ENCODE measurements at regions not wholly inside any gene's neighbourhood (a gene's known extent, or its start where the extent isn't known, plus 50 kb on each side); places are given as distances from the start of the nearest gene placed in this dataset.

DNA sequence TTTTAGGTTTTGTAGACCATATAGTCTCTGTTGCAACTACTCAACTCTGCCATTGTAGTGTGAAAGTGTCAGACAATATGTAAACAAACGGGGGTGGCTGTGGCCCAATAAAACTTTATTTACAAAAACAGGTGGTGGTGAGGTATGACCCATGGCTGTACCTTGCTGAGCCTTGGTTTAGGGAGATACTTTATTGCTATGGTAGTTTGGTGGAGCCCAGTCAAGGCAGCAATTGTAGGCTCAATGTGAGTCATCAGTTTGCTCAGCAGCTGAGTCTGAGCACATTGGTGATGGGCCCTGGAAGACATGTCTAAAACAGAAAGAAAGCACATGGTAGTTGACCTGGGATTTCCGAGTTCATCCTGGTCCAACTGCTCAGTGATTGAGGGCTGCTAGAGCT lies 242.5 kb downstream of the REEP3 start:
- no peaks in the 10 kb centered on the region for H3K9me3 ChIP-seq (ENCODE audit: control insufficient read depth in 2 of 2, low read length in 2 of 2)
- no peak overlapping the region for H3K27ac ChIP-seq (ENCODE audit: low read length)
- H3K4me1 ChIP-seq (ENCODE audit: control insufficient read depth, insufficient read depth, low read length), result peaks cover 13% of the 10 kb centered on the region
- no peak overlapping the region for H3K4me3 ChIP-seq (ENCODE audit: low read length in 2 of 2)
- no peak overlapping the region for H3K9ac ChIP-seq (ENCODE audit: low read length in 2 of 2)
- H3K27me3 ChIP-seq (ENCODE audit: control insufficient read depth in 1 of 2, insufficient read depth in 2 of 2, low read length in 2 of 2), result no peaks in the 10 kb centered on the region
- no peaks in the 10 kb centered on the region for H3K36me3 ChIP-seq (ENCODE audit: control insufficient read depth in 2 of 2, insufficient read depth in 2 of 2, low read length in 2 of 2)

DNA sequence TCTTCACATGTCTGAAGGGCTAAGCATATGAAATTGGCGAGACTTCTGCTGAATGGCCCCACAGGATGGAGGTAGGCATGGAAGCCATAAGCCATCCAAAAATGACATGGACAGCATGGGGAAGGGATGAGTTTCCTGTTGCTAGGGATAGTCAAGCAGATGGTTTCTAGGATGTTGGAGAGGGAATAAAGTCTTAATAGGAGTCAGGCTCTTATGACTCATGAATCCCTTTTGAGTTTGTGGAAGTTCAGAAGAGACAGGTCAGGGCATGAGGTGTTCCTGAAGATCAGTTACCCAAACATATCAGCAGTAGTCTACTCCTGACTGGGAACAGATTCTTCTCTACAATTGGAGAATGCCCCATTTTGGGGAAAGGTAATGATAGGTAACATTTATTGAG lies 243.9 kb downstream of the REEP3 start:
- no peak overlapping the region for H3K9ac ChIP-seq (ENCODE audit: low read length in 2 of 2)
- no peak overlapping the region for H3K27ac ChIP-seq (ENCODE audit: low read length)
- peaks cover 11% of the 10 kb centered on the region for H3K4me1 ChIP-seq (ENCODE audit: control insufficient read depth, insufficient read depth, low read length)
- no peak overlapping the region for H3K4me3 ChIP-seq (ENCODE audit: low read length in 2 of 2)
- no peaks in the 10 kb centered on the region for H3K9me3 ChIP-seq (ENCODE audit: control insufficient read depth in 2 of 2, low read length in 2 of 2)
- H3K27me3 ChIP-seq (ENCODE audit: control insufficient read depth in 1 of 2, insufficient read depth in 2 of 2, low read length in 2 of 2), result no peaks in the 10 kb centered on the region
- no peaks in the 10 kb centered on the region for H3K36me3 ChIP-seq (ENCODE audit: control insufficient read depth in 2 of 2, insufficient read depth in 2 of 2, low read length in 2 of 2)

DNA sequence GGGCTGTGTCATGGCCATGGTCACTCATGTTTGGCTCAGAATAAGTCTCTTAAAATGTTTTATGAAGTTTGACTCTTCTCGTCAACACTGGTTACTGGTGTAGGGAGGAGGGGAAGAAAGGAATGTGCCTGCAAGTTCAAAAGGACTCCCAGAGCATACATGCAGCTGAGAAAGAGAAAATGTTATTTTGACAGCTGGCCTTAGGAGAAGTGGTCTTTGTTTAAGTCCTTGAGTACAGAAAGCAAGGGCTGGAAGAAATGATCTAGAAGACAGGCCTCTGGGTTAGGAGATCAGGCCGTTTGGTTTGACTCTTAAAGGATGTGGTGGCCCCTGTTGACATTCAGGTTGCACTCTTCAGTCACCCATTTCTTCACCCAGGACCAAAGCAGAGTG lies 245.5 kb downstream of the REEP3 start:
- H3K36me3 ChIP-seq (ENCODE audit: control insufficient read depth in 2 of 2, insufficient read depth in 2 of 2, low read length in 2 of 2), result no peaks in the 10 kb centered on the region
- no peak overlapping the region for H3K9ac ChIP-seq (ENCODE audit: low read length in 2 of 2)
- no peak overlapping the region for H3K4me3 ChIP-seq (ENCODE audit: low read length in 2 of 2)
- no peak overlapping the region for H3K27ac ChIP-seq (ENCODE audit: low read length)
- no peaks in the 10 kb centered on the region for H3K9me3 ChIP-seq (ENCODE audit: control insufficient read depth in 2 of 2, low read length in 2 of 2)
- peaks cover 4% of the 10 kb centered on the region for H3K4me1 ChIP-seq (ENCODE audit: control insufficient read depth, insufficient read depth, low read length)
- H3K27me3 ChIP-seq (ENCODE audit: control insufficient read depth in 1 of 2, insufficient read depth in 2 of 2, low read length in 2 of 2), result no peaks in the 10 kb centered on the region

- Histone ChIP-seq H3K4me1 (ENCODE audit: control insufficient read depth, insufficient read depth, low read length) (peaks cover 4% of the 10 kb centered on the region), H3K27ac (ENCODE audit: low read length) (no peak overlapping the region), H3K36me3 (ENCODE audit: control insufficient read depth in 2 of 2, insufficient read depth in 2 of 2, low read length in 2 of 2) (no peaks in the 10 kb centered on the region), H3K9ac (ENCODE audit: low read length in 2 of 2) (no peak overlapping the region), H3K9me3 (ENCODE audit: control insufficient read depth in 2 of 2, low read length in 2 of 2) (no peaks in the 10 kb centered on the region), H3K4me3 (ENCODE audit: low read length in 2 of 2) (no peak overlapping the region), H3K27me3 (ENCODE audit: control insufficient read depth in 1 of 2, insufficient read depth in 2 of 2, low read length in 2 of 2) (no peaks in the 10 kb centered on the region)
Measured at GRCh38 chr10:63767138-63767801, 246.1 kb downstream of the REEP3 start.

DNA sequence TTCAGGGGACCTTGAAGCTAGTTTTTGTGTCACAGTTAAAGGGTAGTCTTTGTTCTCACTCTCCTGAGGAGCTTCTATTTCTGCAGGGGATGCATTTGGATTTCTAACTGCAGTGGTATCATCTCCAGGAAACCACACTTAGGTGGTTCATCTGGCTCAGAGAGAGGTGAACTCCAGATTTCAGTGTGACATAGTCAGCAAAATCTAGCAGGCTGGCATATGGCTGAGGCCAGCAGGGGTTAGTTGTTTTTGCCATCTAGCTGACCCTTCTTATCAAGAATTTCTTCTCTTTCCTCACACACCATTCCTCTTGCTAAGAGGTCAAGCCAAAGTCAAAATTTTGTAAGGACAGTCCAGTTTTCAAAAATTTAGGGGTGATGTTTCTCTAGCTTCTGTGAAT lies 248.2 kb downstream of the REEP3 start:
- no peaks in the 10 kb centered on the region for H3K36me3 ChIP-seq (ENCODE audit: control insufficient read depth in 2 of 2, insufficient read depth in 2 of 2, low read length in 2 of 2)
- H3K9me3 ChIP-seq (ENCODE audit: control insufficient read depth in 2 of 2, low read length in 2 of 2), result no peaks in the 10 kb centered on the region
- no peak overlapping the region for H3K9ac ChIP-seq (ENCODE audit: low read length in 2 of 2)
- H3K27me3 ChIP-seq (ENCODE audit: control insufficient read depth in 1 of 2, insufficient read depth in 2 of 2, low read length in 2 of 2), result no peaks in the 10 kb centered on the region
- H3K4me1 ChIP-seq (ENCODE audit: control insufficient read depth, insufficient read depth, low read length), result peaks cover 4% of the 10 kb centered on the region
- H3K27ac ChIP-seq (ENCODE audit: low read length), result no peak overlapping the region
- H3K4me3 ChIP-seq (ENCODE audit: low read length in 2 of 2), result no peak overlapping the region

DNA sequence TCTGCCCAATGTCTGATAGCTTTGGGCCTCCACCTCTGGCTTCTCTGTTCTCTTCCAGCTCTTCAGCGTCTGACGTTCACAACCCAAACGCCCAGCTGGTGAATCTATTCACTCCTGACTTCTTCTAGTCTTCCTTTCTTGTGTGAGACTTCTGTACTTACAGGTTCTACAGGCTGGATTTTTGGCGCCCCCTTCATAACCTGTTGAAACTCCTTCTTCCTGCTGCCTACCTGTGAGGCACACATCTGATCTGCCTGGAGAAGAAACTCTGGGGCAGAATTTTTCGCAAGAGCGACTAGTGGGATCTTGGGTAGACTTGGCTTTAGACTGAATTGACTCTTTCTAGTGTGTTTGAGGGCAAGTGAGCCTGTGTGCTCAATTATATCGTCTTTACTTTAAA lies 249.3 kb downstream of the REEP3 start:
- no peak overlapping the region for H3K9ac ChIP-seq (ENCODE audit: low read length in 2 of 2)
- H3K36me3 ChIP-seq (ENCODE audit: control insufficient read depth in 2 of 2, insufficient read depth in 2 of 2, low read length in 2 of 2), result no peaks in the 10 kb centered on the region

GRCh38 chr10:63772491-63772890 lies 251.3 kb downstream of the REEP3 start:
- no peaks in the 10 kb centered on the region for H3K27me3 ChIP-seq (ENCODE audit: control insufficient read depth in 1 of 2, insufficient read depth in 2 of 2, low read length in 2 of 2)
- H3K36me3 ChIP-seq (ENCODE audit: control insufficient read depth in 2 of 2, insufficient read depth in 2 of 2, low read length in 2 of 2), result no peaks in the 10 kb centered on the region
- H3K27ac ChIP-seq (ENCODE audit: low read length), result no peak overlapping the region
- H3K9me3 ChIP-seq (ENCODE audit: control insufficient read depth in 2 of 2, low read length in 2 of 2), result no peaks in the 10 kb centered on the region
- H3K9ac ChIP-seq (ENCODE audit: low read length in 2 of 2), result no peak overlapping the region
- no peaks in the 10 kb centered on the region for H3K4me1 ChIP-seq (ENCODE audit: control insufficient read depth, insufficient read depth, low read length)
- H3K4me3 ChIP-seq (ENCODE audit: low read length in 2 of 2), result no peak overlapping the region

More for the DNA sequence above, 249.3 kb downstream of the REEP3 start:
- Histone ChIP-seq H3K27me3 (ENCODE audit: control insufficient read depth in 1 of 2, insufficient read depth in 2 of 2, low read length in 2 of 2) (no peaks in the 10 kb centered on the region), H3K27ac (ENCODE audit: low read length) (no peak overlapping the region), H3K4me1 (ENCODE audit: control insufficient read depth, insufficient read depth, low read length) (peaks cover 4% of the 10 kb centered on the region), H3K9me3 (ENCODE audit: control insufficient read depth in 2 of 2, low read length in 2 of 2) (no peaks in the 10 kb centered on the region), H3K4me3 (ENCODE audit: low read length in 2 of 2) (no peak overlapping the region)

DNA sequence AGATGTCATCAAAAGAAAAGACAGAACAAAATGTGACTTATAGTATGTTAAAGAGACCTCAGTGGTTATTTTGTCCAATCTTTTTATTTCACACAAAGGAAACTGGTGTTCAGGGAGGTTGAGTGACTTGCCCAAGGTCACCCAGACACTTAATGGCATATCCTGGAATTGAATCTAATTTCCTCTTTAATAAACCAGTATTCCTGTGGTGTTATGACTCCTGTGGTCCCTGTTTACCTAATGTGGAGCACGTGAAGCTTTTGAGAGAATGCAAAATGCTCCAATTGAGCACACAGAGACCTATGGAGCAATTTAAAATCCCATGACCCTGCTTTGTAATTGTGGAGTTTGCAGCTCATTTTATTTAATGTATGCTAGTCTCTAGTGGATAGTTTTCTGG lies 251.9 kb downstream of the REEP3 start:
- no peaks in the 10 kb centered on the region for H3K36me3 ChIP-seq (ENCODE audit: control insufficient read depth in 2 of 2, insufficient read depth in 2 of 2, low read length in 2 of 2)
- no peaks in the 10 kb centered on the region for H3K27me3 ChIP-seq (ENCODE audit: control insufficient read depth in 1 of 2, insufficient read depth in 2 of 2, low read length in 2 of 2)
- H3K27ac ChIP-seq (ENCODE audit: low read length), result no peak overlapping the region
- no peak overlapping the region for H3K4me3 ChIP-seq (ENCODE audit: low read length in 2 of 2)
- no peaks in the 10 kb centered on the region for H3K9me3 ChIP-seq (ENCODE audit: control insufficient read depth in 2 of 2, low read length in 2 of 2)
- H3K9ac ChIP-seq (ENCODE audit: low read length in 2 of 2), result no peak overlapping the region
- no peaks in the 10 kb centered on the region for H3K4me1 ChIP-seq (ENCODE audit: control insufficient read depth, insufficient read depth, low read length)

DNA sequence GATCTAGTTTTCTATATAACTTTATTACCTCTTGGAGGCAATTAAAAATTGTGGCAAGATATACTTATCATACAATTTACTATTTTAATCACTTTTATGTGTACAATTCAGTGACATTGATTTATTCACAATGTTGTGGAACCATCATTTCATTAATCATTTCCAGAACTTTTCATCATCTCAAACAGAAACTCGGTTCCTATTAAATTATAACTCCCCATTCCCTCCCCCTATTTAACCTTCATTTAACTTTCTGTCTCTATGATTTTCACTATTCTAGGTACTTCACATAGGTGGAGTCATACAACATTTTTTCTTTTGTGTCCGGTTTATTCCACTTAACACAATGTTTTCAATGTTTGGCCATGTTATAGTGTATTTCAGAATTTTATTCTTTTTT lies 252.8 kb downstream of the REEP3 start:
- Histone ChIP-seq H3K4me3 (ENCODE audit: low read length in 2 of 2) (no peak overlapping the region), H3K9me3 (ENCODE audit: control insufficient read depth in 2 of 2, low read length in 2 of 2) (no peaks in the 10 kb centered on the region), H3K4me1 (ENCODE audit: control insufficient read depth, insufficient read depth, low read length) (no peaks in the 10 kb centered on the region), H3K9ac (ENCODE audit: low read length in 2 of 2) (no peak overlapping the region), H3K27me3 (ENCODE audit: control insufficient read depth in 1 of 2, insufficient read depth in 2 of 2, low read length in 2 of 2) (no peaks in the 10 kb centered on the region), H3K36me3 (ENCODE audit: control insufficient read depth in 2 of 2, insufficient read depth in 2 of 2, low read length in 2 of 2) (no peaks in the 10 kb centered on the region), H3K27ac (ENCODE audit: low read length) (no peak overlapping the region)

DNA sequence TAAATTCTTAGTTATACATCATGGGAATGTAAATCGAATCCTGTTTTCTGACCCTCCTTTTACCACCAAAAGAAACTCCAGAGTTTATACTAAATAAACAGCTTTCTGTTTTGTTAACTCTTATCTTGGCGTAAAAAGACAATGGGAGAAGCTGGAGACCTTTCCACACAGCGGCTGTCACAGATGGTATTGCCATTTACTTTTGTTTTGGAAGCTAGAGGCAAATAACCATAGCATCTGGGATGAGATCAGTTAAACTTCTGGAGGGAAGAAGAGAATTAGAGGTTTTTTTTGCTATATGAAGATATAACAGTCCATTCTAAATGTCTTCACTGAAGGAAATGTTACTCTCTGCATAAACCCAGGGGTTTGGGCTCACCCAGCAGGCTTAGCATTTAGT lies 258.9 kb downstream of the REEP3 start:
- Histone ChIP-seq H3K9ac (ENCODE audit: low read length in 2 of 2) (no peak overlapping the region), H3K9me3 (ENCODE audit: control insufficient read depth in 2 of 2, low read length in 2 of 2) (no peaks in the 10 kb centered on the region), H3K27ac (ENCODE audit: low read length) (no peak overlapping the region), H3K36me3 (ENCODE audit: control insufficient read depth in 2 of 2, insufficient read depth in 2 of 2, low read length in 2 of 2) (no peaks in the 10 kb centered on the region), H3K4me1 (ENCODE audit: control insufficient read depth, insufficient read depth, low read length) (no peaks in the 10 kb centered on the region), H3K4me3 (ENCODE audit: low read length in 2 of 2) (no peak overlapping the region), H3K27me3 (ENCODE audit: control insufficient read depth in 1 of 2, insufficient read depth in 2 of 2, low read length in 2 of 2) (no peaks in the 10 kb centered on the region)

DNA sequence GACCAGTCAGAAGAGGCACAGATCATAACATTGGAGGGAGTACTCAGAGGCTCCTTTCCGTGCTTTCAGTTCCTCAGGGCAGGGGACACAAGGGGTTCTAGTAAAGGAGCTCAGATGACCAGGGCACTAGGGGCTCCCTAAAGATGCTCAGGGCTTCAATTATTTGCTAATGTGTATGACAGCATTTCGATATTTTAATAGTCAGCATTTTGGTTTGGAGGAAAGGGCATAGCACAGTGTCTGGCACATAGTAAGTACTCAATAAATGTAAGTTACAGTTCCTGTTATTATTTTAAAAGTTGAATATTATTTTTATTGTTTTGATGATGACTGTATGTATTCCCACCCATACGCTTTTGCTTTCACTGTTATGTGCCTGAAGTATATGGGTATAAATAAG lies 260.0 kb downstream of the REEP3 start:
- H3K9me3 ChIP-seq (ENCODE audit: control insufficient read depth in 2 of 2, low read length in 2 of 2), result no peaks in the 10 kb centered on the region
- no peak overlapping the region for H3K9ac ChIP-seq (ENCODE audit: low read length in 2 of 2)
- H3K27ac ChIP-seq (ENCODE audit: low read length), result no peak overlapping the region
- no peaks in the 10 kb centered on the region for H3K4me1 ChIP-seq (ENCODE audit: control insufficient read depth, insufficient read depth, low read length)
- H3K4me3 ChIP-seq (ENCODE audit: low read length in 2 of 2), result no peak overlapping the region
- H3K36me3 ChIP-seq (ENCODE audit: control insufficient read depth in 2 of 2, insufficient read depth in 2 of 2, low read length in 2 of 2), result no peaks in the 10 kb centered on the region
- H3K27me3 ChIP-seq (ENCODE audit: control insufficient read depth in 1 of 2, insufficient read depth in 2 of 2, low read length in 2 of 2), result no peaks in the 10 kb centered on the region

Measured in stomach smooth muscle (tissue), 2 donors.